Heart left ventricle (tissue), 16 donors: ENCODE measurements at regions not wholly inside any gene's neighbourhood (a gene's known extent, or its start where the extent isn't known, plus 50 kb on each side); places are given as distances from the start of the nearest gene placed in this dataset.

ENCODE experiments used
- ATAC-seq, 4 donors: fragments of 200-7000 bp; cut with Tn5 transposase; one replicate each; pipeline ENCODE4 v1.9.1; 2020 to 2022; ENCODE audit warnings: moderate library complexity in 4 of 4, mild to moderate bottlenecking in 3 of 4, moderate number of reproducible peaks in 1 of 4
- DNase-seq, 5 donors: peaks; one replicate each; pipeline ENCODE4 v3.0.0-alpha.2; 2020
- H3K27ac ChIP-seq, 12 donors: fragments of 200-600 bp; sonication (generic) in 4 of 12; one replicate each; pipeline versions ENCODE4 v1.5.0 to v1.8.0; 2016 to 2022; ENCODE audit warnings: mild to moderate bottlenecking in 2 of 12
- H3K27me3 ChIP-seq, 9 donors: fragments of 200-600 bp; sonication (generic) in 2 of 9; one replicate each; pipeline versions ENCODE4 v1.5.1 to v1.8.0; 2016 to 2022; ENCODE audit warnings: mild to moderate bottlenecking in 3 of 9
- H3K36me3 ChIP-seq, 9 donors: fragments of 200-600 bp; sonication (generic) in 2 of 9; one replicate each; pipeline versions ENCODE4 v1.5.0 to v1.8.0; 2018 to 2022; ENCODE audit warnings: mild to moderate bottlenecking in 2 of 9
- H3K4me1 ChIP-seq, 12 donors: fragments of 200-600 bp; sonication (generic) in 4 of 12; one replicate each; pipeline versions ENCODE4 v1.5.0 to v1.8.0; 2016 to 2022; ENCODE audit warnings: mild to moderate bottlenecking in 3 of 12
- H3K4me3 ChIP-seq, 12 donors: fragments of 200-600 bp; sonication (generic) in 4 of 12; one replicate each; pipeline versions ENCODE4 v1.5.0 to v1.8.0; 2017 to 2022; ENCODE audit warnings: mild to moderate bottlenecking in 9 of 12, moderate library complexity in 4 of 12
- H3K9me3 ChIP-seq, 12 donors: fragments of 200-600 bp; sonication (generic) in 4 of 12; one replicate each; pipeline versions ENCODE4 v1.5.0 to v1.8.0; 2016 to 2022; ENCODE audit warnings: mild to moderate bottlenecking in 1 of 12
- POLR2A ChIP-seq, 2 donors: fragments of 450-650 bp; IDR thresholded peaks; one replicate each; pipeline ENCODE4 v1.6.1; 2017; ENCODE audit warnings: antibody characterized with exemption in 2 of 2, mild to moderate bottlenecking in 2 of 2, moderate library complexity in 2 of 2
- WGBS, 4 donors: extraction: QIAGEN DNeasy Blood & Tissue Kit in 2 of 4; methylation state at CpG; one replicate each; pipeline versions ENCODE4 v1.1.5 to v1.1.7; 2013 to 2018; 5-methylcytosine and 5-hydroxymethylcytosine counted together
- intact Hi-C, 10 donors: fragments of 100-400 bp; cut with DNase I; formaldehyde crosslinking; loops; one replicate each; pipeline versions ENCODE4 v1.11.1 to v1.14.2; 2022
- TF ChIP-seq, protein P1 (sequence below), 12 donors: fragments of 200-600 bp; sonication (generic) in 4 of 12; IDR thresholded peaks; one replicate each; pipeline versions ENCODE4 v1.5.0 to v1.8.0; 2018 to 2022; ENCODE audit warnings: antibody characterized with exemption in 12 of 12, mild to moderate bottlenecking in 5 of 12
- donor health status: ischemic (EF 13 %, LVEDD 7.1; RV severe dilation, severe dysfunction).
- donor health status: healthy with polysubstance abuse.
- donor health status: DM: no; HTN: yes; CAD: no.
- donor health status: DM: no; HTN: no; CAD: no.
- donor health status: ischemic (EF 25% LVEDD 6.9; RV normal size, moderate dysfunction).
- donor health status: ischemic (EF 25% LVEDD 5.7; RV mildly dilated, moderate dysfunction).
- donor health status: healthy.
- donor health status: DM: yes; HTN: yes; CAD: no.
- donor health status: ischemic (EF 35%, LVEDD 5.7; RV mildly dilated, moderate dysfunction).
- donor health status: nonischemic (EF 11% LVEDD 7.7; RV severe dilation, severe dysfunction).
- donor health status: DM: yes; HTN: yes; CAD: no.
- donor health status: PGD.
- donor health status: ischemic (EF 29% LVEDD 5.4; RV normal size, mild dysfunction).
- donor health status: nonischemic (EF 23%, LVEDD 6.1; RV moderate dilation, normal function).

- no peaks in the 10 kb centered on the region for H3K9me3 ChIP-seq
- intact Hi-C loops: no loop called here
- WGBS, 4 donors: 87 to 91% (median 89%) methylated on average over 4 of the region's 4 CpGs
- DNase-seq: no peak
- no peak for ATAC-seq
- peaks cover 0 to 11% (median 0%) of the 10 kb centered on the region in 12 donors for H3K4me1 ChIP-seq
- no peak overlapping the region for H3K27ac ChIP-seq
- H3K4me3 ChIP-seq: no peak overlapping the region
- no peaks in the 10 kb centered on the region for H3K27me3 ChIP-seq
- TF ChIP-seq, protein P1, sequence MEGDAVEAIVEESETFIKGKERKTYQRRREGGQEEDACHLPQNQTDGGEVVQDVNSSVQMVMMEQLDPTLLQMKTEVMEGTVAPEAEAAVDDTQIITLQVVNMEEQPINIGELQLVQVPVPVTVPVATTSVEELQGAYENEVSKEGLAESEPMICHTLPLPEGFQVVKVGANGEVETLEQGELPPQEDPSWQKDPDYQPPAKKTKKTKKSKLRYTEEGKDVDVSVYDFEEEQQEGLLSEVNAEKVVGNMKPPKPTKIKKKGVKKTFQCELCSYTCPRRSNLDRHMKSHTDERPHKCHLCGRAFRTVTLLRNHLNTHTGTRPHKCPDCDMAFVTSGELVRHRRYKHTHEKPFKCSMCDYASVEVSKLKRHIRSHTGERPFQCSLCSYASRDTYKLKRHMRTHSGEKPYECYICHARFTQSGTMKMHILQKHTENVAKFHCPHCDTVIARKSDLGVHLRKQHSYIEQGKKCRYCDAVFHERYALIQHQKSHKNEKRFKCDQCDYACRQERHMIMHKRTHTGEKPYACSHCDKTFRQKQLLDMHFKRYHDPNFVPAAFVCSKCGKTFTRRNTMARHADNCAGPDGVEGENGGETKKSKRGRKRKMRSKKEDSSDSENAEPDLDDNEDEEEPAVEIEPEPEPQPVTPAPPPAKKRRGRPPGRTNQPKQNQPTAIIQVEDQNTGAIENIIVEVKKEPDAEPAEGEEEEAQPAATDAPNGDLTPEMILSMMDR (IDR thresholded peaks at IDR 0.05): no peak
- TF ChIP-seq POLR2A (IDR thresholded peaks at IDR 0.05): no peak
- H3K36me3 ChIP-seq: no peaks in the 10 kb centered on the region
Observed at GRCh38 chr10:8401531-8401930, 347.0 kb downstream of the GATA3 start.

DNA sequence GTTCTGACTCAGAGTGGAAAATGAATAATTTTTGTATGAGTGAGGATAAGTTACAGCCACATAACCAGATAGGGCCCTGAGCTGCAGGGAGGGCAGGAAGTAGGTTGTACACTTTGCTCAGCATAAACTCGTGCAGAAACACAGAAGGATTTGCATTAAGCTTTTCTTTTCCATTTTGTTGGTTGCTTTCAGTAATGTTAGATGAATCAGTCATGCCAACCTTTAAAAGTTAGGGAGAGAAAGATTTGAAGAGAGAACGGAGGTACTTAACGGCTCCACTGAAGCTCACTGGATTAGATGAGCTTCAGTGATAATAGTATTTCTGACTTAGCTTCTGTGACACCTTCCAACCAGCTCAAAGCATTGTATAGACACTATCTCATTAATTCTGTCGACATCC is 348.1 kb downstream of the GATA3 start:
- no peaks in the 10 kb centered on the region for H3K36me3 ChIP-seq
- no peaks in the 10 kb centered on the region for H3K27me3 ChIP-seq
- H3K4me3 ChIP-seq: no peak overlapping the region
- no peak for ATAC-seq
- intact Hi-C loops: no loop called here
- DNase-seq: no peak
- 41 to 54% (median 47%) methylated on average over 4 of the region's 4 CpGs for WGBS, 4 donors
- TF ChIP-seq, protein P1 (IDR thresholded peaks at IDR 0.05): no peak
- TF ChIP-seq POLR2A (IDR thresholded peaks at IDR 0.05): no peak
- no peak overlapping the region for H3K27ac ChIP-seq
- H3K4me1 ChIP-seq: peaks cover 0 to 11% (median 0%) of the 10 kb centered on the region in 12 donors
- H3K9me3 ChIP-seq: no peaks in the 10 kb centered on the region

GRCh38 chr10:8403711-8404371 is 349.4 kb downstream of the GATA3 start:
- TF ChIP-seq POLR2A (IDR thresholded peaks at IDR 0.05): no peak
- TF ChIP-seq, protein P1 (IDR thresholded peaks at IDR 0.05): no peak
- no peak overlapping the region for H3K27ac ChIP-seq
- no peak overlapping the region for H3K4me3 ChIP-seq
- WGBS, 4 donors: 64 to 77% (median 72%) methylated on average over 4 of the region's 4 CpGs
- DNase-seq (no peak), ATAC-seq (no peak)
- no peaks in the 10 kb centered on the region for H3K9me3 ChIP-seq
- no peaks in the 10 kb centered on the region for H3K27me3 ChIP-seq
- intact Hi-C loops: no loop called here
- no peaks in the 10 kb centered on the region for H3K36me3 ChIP-seq
- peaks cover 0 to 11% (median 0%) of the 10 kb centered on the region in 12 donors for H3K4me1 ChIP-seq

- no peak for ATAC-seq
- H3K9me3 ChIP-seq: no peaks in the 10 kb centered on the region
- intact Hi-C loops: no loop called here
- H3K4me1 ChIP-seq: peaks cover 0 to 11% (median 0%) of the 10 kb centered on the region in 12 donors
- H3K27me3 ChIP-seq: no peaks in the 10 kb centered on the region
- H3K36me3 ChIP-seq: no peaks in the 10 kb centered on the region
- 53 to 69% (median 62%) methylated on average over 1 of the region's 1 CpG for WGBS, 4 donors
- DNase-seq: no peak
- peak overlapping the region in 1 of 12 donors; percentile 30 for H3K27ac ChIP-seq
- no peak overlapping the region for H3K4me3 ChIP-seq
- TF ChIP-seq POLR2A (IDR thresholded peaks at IDR 0.05): no peak
- TF ChIP-seq, protein P1 (IDR thresholded peaks at IDR 0.05): no peak
Observed at GRCh38 chr10:8404721-8405120, 350.2 kb downstream of the GATA3 start.
